Liver (tissue), 8 donors: ENCODE measurements at regions not wholly inside any gene's neighbourhood (a gene's known extent, or its start where the extent isn't known, plus 50 kb on each side); places are given as distances from the start of the nearest gene placed in this dataset.

Experiments
- DNase-seq: peaks from one replicate; pipeline ENCODE4 v3.0.0-alpha.2; 2017; ENCODE audit warnings: low spot score
- H3K27ac ChIP-seq, 2 donors: one replicate each; pipeline ENCODE4 v1.7.0; 2013; ENCODE audit warnings: inconsistent platforms in 2 of 2, low read length in 2 of 2, control low read depth in 1 of 2, low read depth in 1 of 2, mild to moderate bottlenecking in 1 of 2
- H3K27me3 ChIP-seq, 4 donors: one replicate each; pipeline versions ENCODE4 v1.6.1 to v1.7.0; 2013; ENCODE audit warnings: low read length in 3 of 4, inconsistent platforms in 1 of 4, mild to moderate bottlenecking in 1 of 4, moderate library complexity in 1 of 4; ENCODE audit not compliant: control insufficient read depth in 4 of 4, insufficient read depth in 4 of 4
- H3K36me3 ChIP-seq, 4 donors: one replicate each; pipeline versions ENCODE4 v1.6.1 to v1.7.0; 2013; ENCODE audit warnings: low read length in 3 of 4, mild to moderate bottlenecking in 3 of 4, low read depth in 1 of 4, moderate library complexity in 1 of 4; ENCODE audit not compliant: control insufficient read depth in 4 of 4, insufficient read depth in 3 of 4
- H3K4me1 ChIP-seq, 4 donors: one replicate each; pipeline versions ENCODE4 v1.6.1 to v1.7.0; 2013; ENCODE audit warnings: low read length in 3 of 4, mild to moderate bottlenecking in 3 of 4, moderate library complexity in 1 of 4; ENCODE audit not compliant: control insufficient read depth in 4 of 4, insufficient read depth in 4 of 4
- H3K4me3 ChIP-seq, 3 donors: one replicate each; pipeline versions ENCODE4 v1.6.1 to v1.7.0; 2013; ENCODE audit warnings: low read length in 3 of 3, control low read depth in 1 of 3, low read depth in 1 of 3, mild to moderate bottlenecking in 1 of 3
- H3K9ac ChIP-seq, 2 donors: one replicate each; pipeline ENCODE4 v1.7.0; 2013; ENCODE audit warnings: low read length in 2 of 2, mild to moderate bottlenecking in 2 of 2, moderate library complexity in 2 of 2, control low read depth in 1 of 2, low read depth in 1 of 2
- H3K9me3 ChIP-seq, 4 donors: one replicate each; pipeline versions ENCODE4 v1.6.1 to v1.7.0; 2013; ENCODE audit warnings: low read length in 3 of 4; ENCODE audit not compliant: control insufficient read depth in 4 of 4
- EGR1 ChIP-seq, 2 donors: IDR thresholded peaks; 2 replicates each; pipeline ENCODE4 v1.6.1; 2016 to 2018; ENCODE audit warnings: antibody characterized with exemption in 2 of 2, low read depth in 2 of 2
- FOXA1 ChIP-seq: IDR thresholded peaks from 2 replicates; pipeline ENCODE4 v1.6.1; 2016; ENCODE audit warnings: antibody characterized with exemption
- FOXA2 ChIP-seq: IDR thresholded peaks from 2 replicates; pipeline ENCODE4 v1.6.1; 2016; ENCODE audit warnings: antibody characterized with exemption
- HNF4A ChIP-seq, 2 donors: conservative IDR thresholded peaks; 2 replicates each; pipeline ENCODE4 v1.6.1; 2016; ENCODE audit warnings: antibody characterized with exemption in 2 of 2, mild to moderate bottlenecking in 2 of 2
- JUND ChIP-seq, 2 donors: IDR thresholded peaks; 2 replicates each; pipeline ENCODE4 v1.6.1; 2016; ENCODE audit warnings: antibody characterized with exemption in 2 of 2
- NR2F2 ChIP-seq: IDR thresholded peaks from 2 replicates; pipeline ENCODE4 v1.6.1; 2016; ENCODE audit warnings: antibody characterized with exemption
- RAD21 ChIP-seq, 2 donors: IDR thresholded peaks; 2 replicates each; pipeline ENCODE4 v1.6.1; 2016; ENCODE audit warnings: antibody characterized with exemption in 2 of 2, mild to moderate bottlenecking in 2 of 2
- RXRA ChIP-seq, 2 donors: IDR thresholded peaks; 2 replicates each; pipeline ENCODE4 v1.6.1; 2017 to 2018; ENCODE audit warnings: antibody characterized with exemption in 2 of 2, mild to moderate bottlenecking in 1 of 2
- SP1 ChIP-seq: IDR thresholded peaks from 2 replicates; pipeline ENCODE4 v1.6.1; 2018; ENCODE audit warnings: antibody characterized with exemption, mild to moderate bottlenecking
- TAF1 ChIP-seq: conservative IDR thresholded peaks from 2 replicates; pipeline ENCODE4 v1.6.1; 2016; ENCODE audit warnings: antibody characterized with exemption, mild to moderate bottlenecking
- YY1 ChIP-seq: IDR thresholded peaks from 2 replicates; pipeline ENCODE4 v1.6.1; 2016; ENCODE audit warnings: antibody characterized with exemption, mild to moderate bottlenecking
- WGBS: extraction: QIAGEN DNeasy Blood & Tissue Kit; methylation state at CpG from one replicate; pipeline ENCODE4 v1.1.7; 2013; 5-methylcytosine and 5-hydroxymethylcytosine counted together
- TF ChIP-seq, protein P1 (sequence below): IDR thresholded peaks from 2 replicates; pipeline ENCODE4 v1.6.1; 2016; ENCODE audit warnings: antibody characterized with exemption
- TF ChIP-seq, protein P2 (sequence below): IDR thresholded peaks from 2 replicates; pipeline ENCODE4 v1.6.1; 2016; ENCODE audit warnings: antibody characterized with exemption, mild to moderate bottlenecking
- TF ChIP-seq, protein P3 (sequence below): IDR thresholded peaks from 2 replicates; pipeline ENCODE4 v1.6.1; 2016; ENCODE audit warnings: antibody characterized with exemption
- TF ChIP-seq, protein P4 (sequence below): fragments of 150-350 bp; IDR thresholded peaks from 2 replicates; pipeline ENCODE4 v1.5.1; 2017; ENCODE audit warnings: improper control_type of control experiment, low read depth, low read length; ENCODE audit not compliant: missing input control
- TF ChIP-seq, protein P5 (sequence below): IDR thresholded peaks from 2 replicates; pipeline ENCODE4 v1.6.1; 2016; ENCODE audit warnings: antibody characterized with exemption
- donor health status: healthy.
- donor health status: healthy.
- donor health status: healthy.
- donor health status: healthy.
- donor health status: healthy.

DNA sequence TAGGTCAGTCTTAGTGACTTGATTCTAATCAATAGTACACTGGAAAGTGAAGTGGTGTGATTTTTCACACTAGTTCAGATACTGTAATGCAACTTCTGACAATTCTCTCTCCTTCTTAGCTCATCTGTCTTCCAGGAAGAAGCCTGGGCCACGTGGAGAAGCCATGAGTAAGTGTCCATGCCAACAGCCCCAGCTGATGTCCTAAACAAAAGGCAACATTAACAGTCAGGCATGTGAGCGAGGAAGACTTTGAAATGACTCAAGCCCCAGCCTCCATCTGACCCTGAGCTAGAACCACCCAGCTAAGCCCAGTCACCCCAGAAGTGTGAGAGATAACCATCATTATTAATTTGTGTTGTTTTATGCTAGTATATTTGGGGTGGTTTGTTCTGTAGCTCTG lies 115.7 kb upstream of the MAGEB16 start:
- Histone ChIP-seq H3K9ac (no peak overlapping the region), H3K27me3 (no peaks in the 10 kb centered on the region), H3K27ac (no peak overlapping the region), H3K4me1 (no peaks in the 10 kb centered on the region), H3K4me3 (no peak overlapping the region), H3K9me3 (no peaks in the 10 kb centered on the region), H3K36me3 (no peaks in the 10 kb centered on the region)
- WGBS = 67% methylated on average over 2 of the region's 2 CpGs
- DNase-seq = no peak
- TF ChIP-seq, protein P1, sequence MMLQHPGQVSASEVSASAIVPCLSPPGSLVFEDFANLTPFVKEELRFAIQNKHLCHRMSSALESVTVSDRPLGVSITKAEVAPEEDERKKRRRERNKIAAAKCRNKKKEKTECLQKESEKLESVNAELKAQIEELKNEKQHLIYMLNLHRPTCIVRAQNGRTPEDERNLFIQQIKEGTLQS = no peak
- no peak for TF ChIP-seq HNF4A (conservative IDR thresholded peaks at IDR 0.05)
- TF ChIP-seq FOXA2 = no peak
- TF ChIP-seq, protein P2, sequence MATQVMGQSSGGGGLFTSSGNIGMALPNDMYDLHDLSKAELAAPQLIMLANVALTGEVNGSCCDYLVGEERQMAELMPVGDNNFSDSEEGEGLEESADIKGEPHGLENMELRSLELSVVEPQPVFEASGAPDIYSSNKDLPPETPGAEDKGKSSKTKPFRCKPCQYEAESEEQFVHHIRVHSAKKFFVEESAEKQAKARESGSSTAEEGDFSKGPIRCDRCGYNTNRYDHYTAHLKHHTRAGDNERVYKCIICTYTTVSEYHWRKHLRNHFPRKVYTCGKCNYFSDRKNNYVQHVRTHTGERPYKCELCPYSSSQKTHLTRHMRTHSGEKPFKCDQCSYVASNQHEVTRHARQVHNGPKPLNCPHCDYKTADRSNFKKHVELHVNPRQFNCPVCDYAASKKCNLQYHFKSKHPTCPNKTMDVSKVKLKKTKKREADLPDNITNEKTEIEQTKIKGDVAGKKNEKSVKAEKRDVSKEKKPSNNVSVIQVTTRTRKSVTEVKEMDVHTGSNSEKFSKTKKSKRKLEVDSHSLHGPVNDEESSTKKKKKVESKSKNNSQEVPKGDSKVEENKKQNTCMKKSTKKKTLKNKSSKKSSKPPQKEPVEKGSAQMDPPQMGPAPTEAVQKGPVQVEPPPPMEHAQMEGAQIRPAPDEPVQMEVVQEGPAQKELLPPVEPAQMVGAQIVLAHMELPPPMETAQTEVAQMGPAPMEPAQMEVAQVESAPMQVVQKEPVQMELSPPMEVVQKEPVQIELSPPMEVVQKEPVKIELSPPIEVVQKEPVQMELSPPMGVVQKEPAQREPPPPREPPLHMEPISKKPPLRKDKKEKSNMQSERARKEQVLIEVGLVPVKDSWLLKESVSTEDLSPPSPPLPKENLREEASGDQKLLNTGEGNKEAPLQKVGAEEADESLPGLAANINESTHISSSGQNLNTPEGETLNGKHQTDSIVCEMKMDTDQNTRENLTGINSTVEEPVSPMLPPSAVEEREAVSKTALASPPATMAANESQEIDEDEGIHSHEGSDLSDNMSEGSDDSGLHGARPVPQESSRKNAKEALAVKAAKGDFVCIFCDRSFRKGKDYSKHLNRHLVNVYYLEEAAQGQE = no peak
- no peak for TF ChIP-seq YY1
- no peak for TF ChIP-seq RAD21 (IDR thresholded peaks at IDR 0.05)
- no peak for TF ChIP-seq SP1
- TF ChIP-seq, protein P3, sequence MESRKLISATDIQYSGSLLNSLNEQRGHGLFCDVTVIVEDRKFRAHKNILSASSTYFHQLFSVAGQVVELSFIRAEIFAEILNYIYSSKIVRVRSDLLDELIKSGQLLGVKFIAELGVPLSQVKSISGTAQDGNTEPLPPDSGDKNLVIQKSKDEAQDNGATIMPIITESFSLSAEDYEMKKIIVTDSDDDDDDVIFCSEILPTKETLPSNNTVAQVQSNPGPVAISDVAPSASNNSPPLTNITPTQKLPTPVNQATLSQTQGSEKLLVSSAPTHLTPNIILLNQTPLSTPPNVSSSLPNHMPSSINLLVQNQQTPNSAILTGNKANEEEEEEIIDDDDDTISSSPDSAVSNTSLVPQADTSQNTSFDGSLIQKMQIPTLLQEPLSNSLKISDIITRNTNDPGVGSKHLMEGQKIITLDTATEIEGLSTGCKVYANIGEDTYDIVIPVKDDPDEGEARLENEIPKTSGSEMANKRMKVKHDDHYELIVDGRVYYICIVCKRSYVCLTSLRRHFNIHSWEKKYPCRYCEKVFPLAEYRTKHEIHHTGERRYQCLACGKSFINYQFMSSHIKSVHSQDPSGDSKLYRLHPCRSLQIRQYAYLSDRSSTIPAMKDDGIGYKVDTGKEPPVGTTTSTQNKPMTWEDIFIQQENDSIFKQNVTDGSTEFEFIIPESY = no peak
- TF ChIP-seq NR2F2 = no peak
- TF ChIP-seq, protein P4, sequence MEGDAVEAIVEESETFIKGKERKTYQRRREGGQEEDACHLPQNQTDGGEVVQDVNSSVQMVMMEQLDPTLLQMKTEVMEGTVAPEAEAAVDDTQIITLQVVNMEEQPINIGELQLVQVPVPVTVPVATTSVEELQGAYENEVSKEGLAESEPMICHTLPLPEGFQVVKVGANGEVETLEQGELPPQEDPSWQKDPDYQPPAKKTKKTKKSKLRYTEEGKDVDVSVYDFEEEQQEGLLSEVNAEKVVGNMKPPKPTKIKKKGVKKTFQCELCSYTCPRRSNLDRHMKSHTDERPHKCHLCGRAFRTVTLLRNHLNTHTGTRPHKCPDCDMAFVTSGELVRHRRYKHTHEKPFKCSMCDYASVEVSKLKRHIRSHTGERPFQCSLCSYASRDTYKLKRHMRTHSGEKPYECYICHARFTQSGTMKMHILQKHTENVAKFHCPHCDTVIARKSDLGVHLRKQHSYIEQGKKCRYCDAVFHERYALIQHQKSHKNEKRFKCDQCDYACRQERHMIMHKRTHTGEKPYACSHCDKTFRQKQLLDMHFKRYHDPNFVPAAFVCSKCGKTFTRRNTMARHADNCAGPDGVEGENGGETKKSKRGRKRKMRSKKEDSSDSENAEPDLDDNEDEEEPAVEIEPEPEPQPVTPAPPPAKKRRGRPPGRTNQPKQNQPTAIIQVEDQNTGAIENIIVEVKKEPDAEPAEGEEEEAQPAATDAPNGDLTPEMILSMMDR = no peak
- TF ChIP-seq TAF1 = no peak

DNA sequence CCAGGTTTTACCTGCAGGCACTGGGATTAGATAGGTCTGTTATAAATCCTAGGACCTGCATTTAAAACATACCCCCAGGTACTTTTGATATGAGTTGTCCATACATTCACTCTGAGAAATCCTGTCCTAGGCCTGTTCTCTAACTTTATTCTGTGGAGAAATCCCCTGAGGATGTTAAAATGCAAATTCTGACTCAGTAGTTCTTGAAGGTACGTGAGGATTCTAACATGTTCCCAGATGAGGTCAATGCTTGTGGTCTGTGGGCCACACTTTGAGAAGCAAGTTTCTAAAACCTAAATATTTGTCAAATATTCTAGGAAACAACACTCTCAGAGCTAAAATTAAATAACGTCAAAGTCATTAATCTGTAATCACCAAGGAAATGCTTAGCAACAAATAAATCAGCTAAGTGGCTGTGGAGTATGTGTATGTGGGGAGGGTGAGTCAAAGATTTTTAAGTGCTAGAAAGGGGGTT lies 101.3 kb upstream of the MAGEB16 start:
- no peaks in the 10 kb centered on the region for H3K27me3 ChIP-seq
- no peaks in the 10 kb centered on the region for H3K36me3 ChIP-seq
- no peak overlapping the region for H3K27ac ChIP-seq
- H3K4me1 ChIP-seq = no peaks in the 10 kb centered on the region
- no peak overlapping the region for H3K9ac ChIP-seq
- H3K4me3 ChIP-seq = no peak overlapping the region
- 67% methylated on average over 2 of the region's 2 CpGs for WGBS
- no peaks in the 10 kb centered on the region for H3K9me3 ChIP-seq
- no peak for DNase-seq
- TF ChIP-seq NR2F2 (no peak), FOXA1 (no peak), FOXA2 (no peak), JUND (IDR thresholded peaks at IDR 0.05) (no peak), RXRA (IDR thresholded peaks at IDR 0.05) (no peak), HNF4A (conservative IDR thresholded peaks at IDR 0.05) (no peak), EGR1 (IDR thresholded peaks at IDR 0.05; ENCODE audit: low read depth in 2 of 2) (no peak), TAF1 (no peak)
- TF ChIP-seq, protein P5, sequence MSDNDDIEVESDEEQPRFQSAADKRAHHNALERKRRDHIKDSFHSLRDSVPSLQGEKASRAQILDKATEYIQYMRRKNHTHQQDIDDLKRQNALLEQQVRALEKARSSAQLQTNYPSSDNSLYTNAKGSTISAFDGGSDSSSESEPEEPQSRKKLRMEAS = no peak
- TF ChIP-seq, protein P4 = no peak
- TF ChIP-seq, protein P2 = no peak
- TF ChIP-seq, protein P3 = no peak
